ENCODE measurements at regions not wholly inside any gene's neighbourhood (a gene's known extent, or its start where the extent isn't known, plus 50 kb on each side); places are given as distances from the start of the nearest gene placed in this dataset.

- H3K27me3 ChIP-seq (ENCODE audit: control insufficient read depth in 4 of 4, insufficient read depth in 4 of 4, low read length in 3 of 4), result no peaks in the 10 kb centered on the region
- H3K36me3 ChIP-seq (ENCODE audit: control insufficient read depth in 4 of 4, insufficient read depth in 3 of 4, low read depth in 1 of 4, low read length in 3 of 4), result no peaks in the 10 kb centered on the region
- TF ChIP-seq JUND (IDR thresholded peaks at IDR 0.05) (no peak), EGR1 (IDR thresholded peaks at IDR 0.05; ENCODE audit: low read depth in 2 of 2) (no peak), ZBTB33 (IDR thresholded peaks at IDR 0.05) (no peak), HNF4G (IDR thresholded peaks at IDR 0.05) (no peak), NR2F2 (IDR thresholded peaks at IDR 0.05) (no peak), MAX (IDR thresholded peaks at IDR 0.05) (no peak), RXRA (IDR thresholded peaks at IDR 0.05) (no peak)
- TF ChIP-seq, protein P1, sequence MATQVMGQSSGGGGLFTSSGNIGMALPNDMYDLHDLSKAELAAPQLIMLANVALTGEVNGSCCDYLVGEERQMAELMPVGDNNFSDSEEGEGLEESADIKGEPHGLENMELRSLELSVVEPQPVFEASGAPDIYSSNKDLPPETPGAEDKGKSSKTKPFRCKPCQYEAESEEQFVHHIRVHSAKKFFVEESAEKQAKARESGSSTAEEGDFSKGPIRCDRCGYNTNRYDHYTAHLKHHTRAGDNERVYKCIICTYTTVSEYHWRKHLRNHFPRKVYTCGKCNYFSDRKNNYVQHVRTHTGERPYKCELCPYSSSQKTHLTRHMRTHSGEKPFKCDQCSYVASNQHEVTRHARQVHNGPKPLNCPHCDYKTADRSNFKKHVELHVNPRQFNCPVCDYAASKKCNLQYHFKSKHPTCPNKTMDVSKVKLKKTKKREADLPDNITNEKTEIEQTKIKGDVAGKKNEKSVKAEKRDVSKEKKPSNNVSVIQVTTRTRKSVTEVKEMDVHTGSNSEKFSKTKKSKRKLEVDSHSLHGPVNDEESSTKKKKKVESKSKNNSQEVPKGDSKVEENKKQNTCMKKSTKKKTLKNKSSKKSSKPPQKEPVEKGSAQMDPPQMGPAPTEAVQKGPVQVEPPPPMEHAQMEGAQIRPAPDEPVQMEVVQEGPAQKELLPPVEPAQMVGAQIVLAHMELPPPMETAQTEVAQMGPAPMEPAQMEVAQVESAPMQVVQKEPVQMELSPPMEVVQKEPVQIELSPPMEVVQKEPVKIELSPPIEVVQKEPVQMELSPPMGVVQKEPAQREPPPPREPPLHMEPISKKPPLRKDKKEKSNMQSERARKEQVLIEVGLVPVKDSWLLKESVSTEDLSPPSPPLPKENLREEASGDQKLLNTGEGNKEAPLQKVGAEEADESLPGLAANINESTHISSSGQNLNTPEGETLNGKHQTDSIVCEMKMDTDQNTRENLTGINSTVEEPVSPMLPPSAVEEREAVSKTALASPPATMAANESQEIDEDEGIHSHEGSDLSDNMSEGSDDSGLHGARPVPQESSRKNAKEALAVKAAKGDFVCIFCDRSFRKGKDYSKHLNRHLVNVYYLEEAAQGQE (IDR thresholded peaks at IDR 0.05), result no peak
- no peak overlapping the region for H3K4me3 ChIP-seq (ENCODE audit: low read depth in 1 of 3, low read length in 3 of 3)
- no peaks in the 10 kb centered on the region for H3K9me3 ChIP-seq (ENCODE audit: control insufficient read depth in 4 of 4, low read length in 3 of 4)
- DNase-seq (ENCODE audit: low spot score), result no peak
- WGBS, result 57% methylated on average over 3 of the region's 3 CpGs
- H3K27ac ChIP-seq (ENCODE audit: low read depth in 1 of 2, low read length in 2 of 2), result no peak overlapping the region
- H3K9ac ChIP-seq (ENCODE audit: low read depth in 1 of 2, low read length in 2 of 2), result no peak overlapping the region
- H3K4me1 ChIP-seq (ENCODE audit: control insufficient read depth in 4 of 4, insufficient read depth in 4 of 4, low read length in 3 of 4), result peaks cover 0 to 5% (median 2%) of the 10 kb centered on the region in 4 donors
Measured at GRCh38 chr4:22869235-22869634, 176.5 kb downstream of the GBA3 start.
